ENCODE measurements at regions not wholly inside any gene's neighbourhood (a gene's known extent, or its start where the extent isn't known, plus 50 kb on each side); places are given as distances from the start of the nearest gene placed in this dataset.

DNA sequence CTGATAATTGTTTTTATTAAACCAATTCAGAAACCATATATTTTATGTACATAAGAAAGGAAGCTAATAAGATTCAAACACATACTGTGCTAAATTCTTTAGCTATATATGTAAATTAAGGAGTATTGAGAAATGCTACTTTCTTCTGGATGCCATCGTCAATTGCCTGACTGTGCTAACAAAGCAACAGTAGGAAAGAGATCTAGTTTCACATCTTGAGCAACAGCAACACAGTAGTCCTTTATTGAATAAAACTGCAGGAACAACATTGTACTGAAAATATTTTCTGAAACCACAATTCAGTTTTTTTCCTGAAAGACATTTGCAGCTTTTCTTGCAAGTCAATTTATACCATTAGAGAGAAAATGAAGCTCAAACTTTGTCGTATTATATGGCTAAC is 1404.9 kb upstream of the SLC39A10 start:
- no peaks in the 10 kb centered on the region for H3K36me3 ChIP-seq (ENCODE audit: control insufficient read depth in 1 of 2, insufficient read depth in 2 of 2, low read length in 2 of 2)
- H4K91ac ChIP-seq (ENCODE audit: low read depth, low read length), result no peak overlapping the region
- H3K27me3 ChIP-seq (ENCODE audit: insufficient read depth, low read length), result no peaks in the 10 kb centered on the region
- no peak overlapping the region for H2AFZ ChIP-seq (ENCODE audit: insufficient read depth, low read length, poor library complexity)
- no peak overlapping the region for H3K23ac ChIP-seq (ENCODE audit: low read length)
- H3K4me3 ChIP-seq (ENCODE audit: low read depth, low read length), result no peak overlapping the region
- H2AK5ac ChIP-seq (ENCODE audit: low read length), result no peak overlapping the region
- no peaks in the 10 kb centered on the region for H3K79me1 ChIP-seq (ENCODE audit: low read length)
- H2BK5ac ChIP-seq (ENCODE audit: low read depth, low read length, poor library complexity), result no peak overlapping the region
- H3K18ac ChIP-seq (ENCODE audit: low read length), result no peak overlapping the region
- no peak overlapping the region for H4K8ac ChIP-seq (ENCODE audit: low read depth, low read length)
- H3K14ac ChIP-seq (ENCODE audit: low read length), result no peak overlapping the region
- no peaks in the 10 kb centered on the region for H3K4me1 ChIP-seq (ENCODE audit: control insufficient read depth in 1 of 2, insufficient read depth in 2 of 2, low read length in 2 of 2)
- peaks cover 2% of the 10 kb centered on the region for H3K9me3 ChIP-seq (ENCODE audit: insufficient read depth, low read depth, low read length)
- WGBS (ENCODE audit: extremely low coverage, insufficient coverage, insufficient read length), result no CpG with 5 or more reads among the region's 2 CpGs
- no peak overlapping the region for H3K4ac ChIP-seq (ENCODE audit: low read depth, low read length)
- no peak overlapping the region for H3K27ac ChIP-seq (ENCODE audit: low read depth, low read length)
- H3K79me2 ChIP-seq (ENCODE audit: control insufficient read depth, insufficient read depth, low read length, poor library complexity), result no peaks in the 10 kb centered on the region
- no peak overlapping the region for H3K9ac ChIP-seq (ENCODE audit: low read length)
- no peak overlapping the region for H2BK12ac ChIP-seq (ENCODE audit: low read length)
- DNase-seq, result no peak
- no peak overlapping the region for H2BK120ac ChIP-seq (ENCODE audit: insufficient read depth, low read length, poor library complexity)
- H3K4me2 ChIP-seq (ENCODE audit: low read length), result no peak overlapping the region
- H4K12ac ChIP-seq (ENCODE audit: low read depth, low read length), result no peak overlapping the region

DNA sequence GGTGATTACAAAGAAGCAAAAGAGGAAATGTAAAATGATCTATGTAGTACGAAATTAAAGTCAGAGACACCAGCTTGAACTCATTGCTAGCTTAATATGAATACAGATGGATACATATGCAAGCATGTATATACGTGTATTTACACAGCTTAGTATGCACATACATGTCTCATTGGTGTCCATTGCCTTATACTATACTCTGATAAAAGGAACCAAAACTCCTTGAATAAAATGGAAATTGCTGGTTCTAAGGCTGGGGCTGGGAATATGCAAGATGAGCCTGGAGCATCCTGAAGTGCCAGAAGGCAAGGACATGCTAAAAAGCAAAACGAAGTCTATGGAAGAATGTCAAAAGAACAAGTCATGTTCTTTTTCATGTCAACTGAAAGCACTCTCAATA is 1424.4 kb upstream of the SLC39A10 start:
- Histone ChIP-seq H2BK12ac (ENCODE audit: low read length) (no peak overlapping the region), H3K27me3 (ENCODE audit: insufficient read depth, low read length) (no peaks in the 10 kb centered on the region), H4K8ac (ENCODE audit: low read depth, low read length) (no peak overlapping the region), H3K4me1 (ENCODE audit: control insufficient read depth in 1 of 2, insufficient read depth in 2 of 2, low read length in 2 of 2) (no peaks in the 10 kb centered on the region), H3K79me1 (ENCODE audit: low read length) (no peaks in the 10 kb centered on the region), H3K4me2 (ENCODE audit: low read length) (no peak overlapping the region), H3K4me3 (ENCODE audit: low read depth, low read length) (no peak overlapping the region), H2AK5ac (ENCODE audit: low read length) (no peak overlapping the region), H3K14ac (ENCODE audit: low read length) (no peak overlapping the region), H3K36me3 (ENCODE audit: control insufficient read depth in 1 of 2, insufficient read depth in 2 of 2, low read length in 2 of 2) (no peaks in the 10 kb centered on the region), H3K27ac (ENCODE audit: low read depth, low read length) (no peak overlapping the region), H3K79me2 (ENCODE audit: control insufficient read depth, insufficient read depth, low read length, poor library complexity) (no peaks in the 10 kb centered on the region), H3K23ac (ENCODE audit: low read length) (no peak overlapping the region), H2AFZ (ENCODE audit: insufficient read depth, low read length, poor library complexity) (no peak overlapping the region), H3K4ac (ENCODE audit: low read depth, low read length) (no peak overlapping the region), H2BK5ac (ENCODE audit: low read depth, low read length, poor library complexity) (no peak overlapping the region), H4K91ac (ENCODE audit: low read depth, low read length) (no peak overlapping the region), H3K18ac (ENCODE audit: low read length) (no peak overlapping the region), H2BK120ac (ENCODE audit: insufficient read depth, low read length, poor library complexity) (no peak overlapping the region), H3K9ac (ENCODE audit: low read length) (no peak overlapping the region), H4K12ac (ENCODE audit: low read depth, low read length) (no peak overlapping the region), H3K9me3 (ENCODE audit: insufficient read depth, low read depth, low read length) (no peaks in the 10 kb centered on the region)
- no peak for DNase-seq
- WGBS (ENCODE audit: extremely low coverage, insufficient coverage, insufficient read length), result no CpG with 5 or more reads among the region's 3 CpGs

DNA sequence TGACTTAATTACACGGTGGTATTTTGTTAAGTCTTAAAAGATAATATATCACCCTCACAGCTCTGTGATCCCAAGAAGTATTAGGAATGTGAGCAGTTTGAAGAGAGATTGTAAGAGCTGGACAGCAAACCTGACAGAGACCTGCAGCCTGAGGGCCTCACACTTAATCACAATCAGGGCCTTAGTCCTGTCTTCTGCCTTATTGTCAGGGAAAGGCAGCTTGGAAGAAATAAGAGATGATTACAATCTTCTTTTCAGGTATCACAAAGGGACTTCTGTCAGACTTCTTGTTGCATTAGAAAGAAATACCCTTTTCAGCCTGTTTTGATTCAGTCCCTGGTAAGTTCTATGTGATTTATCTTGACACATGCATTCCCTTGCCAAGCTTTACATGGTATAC is 1433.8 kb upstream of the SLC39A10 start:
- H4K91ac ChIP-seq (ENCODE audit: low read depth, low read length), result no peak overlapping the region
- no peak overlapping the region for H2AK5ac ChIP-seq (ENCODE audit: low read length)
- no peaks in the 10 kb centered on the region for H3K79me2 ChIP-seq (ENCODE audit: control insufficient read depth, insufficient read depth, low read length, poor library complexity)
- H3K9ac ChIP-seq (ENCODE audit: low read length), result no peak overlapping the region
- WGBS (ENCODE audit: extremely low coverage, insufficient coverage, insufficient read length), result no CpG with 5 or more reads among the region's 1 CpG
- no peak overlapping the region for H4K8ac ChIP-seq (ENCODE audit: low read depth, low read length)
- no peak overlapping the region for H4K12ac ChIP-seq (ENCODE audit: low read depth, low read length)
- H3K27ac ChIP-seq (ENCODE audit: low read depth, low read length), result no peak overlapping the region
- no peaks in the 10 kb centered on the region for H3K36me3 ChIP-seq (ENCODE audit: control insufficient read depth in 1 of 2, insufficient read depth in 2 of 2, low read length in 2 of 2)
- H3K18ac ChIP-seq (ENCODE audit: low read length), result no peak overlapping the region
- no peak overlapping the region for H3K14ac ChIP-seq (ENCODE audit: low read length)
- no peaks in the 10 kb centered on the region for H3K79me1 ChIP-seq (ENCODE audit: low read length)
- no peak overlapping the region for H3K4me3 ChIP-seq (ENCODE audit: low read depth, low read length)
- no peaks in the 10 kb centered on the region for H3K4me1 ChIP-seq (ENCODE audit: control insufficient read depth in 1 of 2, insufficient read depth in 2 of 2, low read length in 2 of 2)
- no peak overlapping the region for H2BK120ac ChIP-seq (ENCODE audit: insufficient read depth, low read length, poor library complexity)
- no peaks in the 10 kb centered on the region for H3K9me3 ChIP-seq (ENCODE audit: insufficient read depth, low read depth, low read length)
- H3K23ac ChIP-seq (ENCODE audit: low read length), result no peak overlapping the region
- peak in 1 of 2 donors; percentile 4 for DNase-seq
- no peak overlapping the region for H2AFZ ChIP-seq (ENCODE audit: insufficient read depth, low read length, poor library complexity)
- no peak overlapping the region for H3K4ac ChIP-seq (ENCODE audit: low read depth, low read length)
- H3K27me3 ChIP-seq (ENCODE audit: insufficient read depth, low read length), result no peaks in the 10 kb centered on the region
- H2BK5ac ChIP-seq (ENCODE audit: low read depth, low read length, poor library complexity), result no peak overlapping the region
- H3K4me2 ChIP-seq (ENCODE audit: low read length), result no peak overlapping the region
- H2BK12ac ChIP-seq (ENCODE audit: low read length), result no peak overlapping the region

DNA sequence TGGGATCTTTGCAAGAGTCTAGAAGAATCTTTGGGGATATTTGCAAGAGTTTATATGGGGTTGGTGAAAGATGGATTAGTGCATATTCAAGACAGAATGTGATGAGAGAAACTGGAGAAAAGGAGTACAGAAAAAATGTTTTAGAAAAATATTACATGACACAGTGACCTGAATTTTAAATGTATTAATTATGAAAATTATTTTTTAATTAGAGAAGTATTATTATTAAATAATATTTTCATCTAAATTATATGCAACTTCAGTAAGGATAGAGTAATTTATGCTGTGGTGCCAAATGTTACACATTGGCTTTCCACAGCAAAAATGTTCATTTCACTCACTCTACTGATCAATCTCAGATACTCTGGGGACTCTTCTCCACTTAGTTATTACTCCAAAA is 1442.8 kb upstream of the SLC39A10 start:
- H4K12ac ChIP-seq (ENCODE audit: low read depth, low read length), result no peak overlapping the region
- H3K36me3 ChIP-seq (ENCODE audit: control insufficient read depth in 1 of 2, insufficient read depth in 2 of 2, low read length in 2 of 2), result no peaks in the 10 kb centered on the region
- H3K4me1 ChIP-seq (ENCODE audit: control insufficient read depth in 1 of 2, insufficient read depth in 2 of 2, low read length in 2 of 2), result no peaks in the 10 kb centered on the region
- no peak overlapping the region for H3K4me2 ChIP-seq (ENCODE audit: low read length)
- no peak overlapping the region for H3K9ac ChIP-seq (ENCODE audit: low read length)
- H3K9me3 ChIP-seq (ENCODE audit: insufficient read depth, low read depth, low read length), result no peaks in the 10 kb centered on the region
- no peaks in the 10 kb centered on the region for H3K79me1 ChIP-seq (ENCODE audit: low read length)
- no peak overlapping the region for H4K91ac ChIP-seq (ENCODE audit: low read depth, low read length)
- no peak overlapping the region for H2BK5ac ChIP-seq (ENCODE audit: low read depth, low read length, poor library complexity)
- no peak overlapping the region for H2AK5ac ChIP-seq (ENCODE audit: low read length)
- H3K4ac ChIP-seq (ENCODE audit: low read depth, low read length), result no peak overlapping the region
- no peak overlapping the region for H4K8ac ChIP-seq (ENCODE audit: low read depth, low read length)
- no peak overlapping the region for H2AFZ ChIP-seq (ENCODE audit: insufficient read depth, low read length, poor library complexity)
- no peak overlapping the region for H3K27ac ChIP-seq (ENCODE audit: low read depth, low read length)
- no peak overlapping the region for H2BK12ac ChIP-seq (ENCODE audit: low read length)
- no peaks in the 10 kb centered on the region for H3K79me2 ChIP-seq (ENCODE audit: control insufficient read depth, insufficient read depth, low read length, poor library complexity)
- no peak overlapping the region for H3K23ac ChIP-seq (ENCODE audit: low read length)
- no peak overlapping the region for H2BK120ac ChIP-seq (ENCODE audit: insufficient read depth, low read length, poor library complexity)
- H3K18ac ChIP-seq (ENCODE audit: low read length), result no peak overlapping the region
- no peak overlapping the region for H3K14ac ChIP-seq (ENCODE audit: low read length)
- H3K4me3 ChIP-seq (ENCODE audit: low read depth, low read length), result no peak overlapping the region
- DNase-seq, result no peak
- no peaks in the 10 kb centered on the region for H3K27me3 ChIP-seq (ENCODE audit: insufficient read depth, low read length)

Data from trophoblast cell (in vitro differentiated cells and primary cell).